GM23338 (cell line): ENCODE measurements at regions not wholly inside any gene's neighbourhood (a gene's known extent, or its start where the extent isn't known, plus 50 kb on each side); places are given as distances from the start of the nearest gene placed in this dataset.

Experiments
- ATAC-seq: fragments of 200-7000 bp; cut with Tn5 transposase; 3 replicates; pipeline ENCODE4 v1.9.1; 2020
- DNase-seq: peaks from one replicate; pipeline ENCODE4 v3.0.0-alpha.2; 2015; ENCODE audit warnings: low spot score
- H2AFZ ChIP-seq: fragments of 200-600 bp; sonication (generic); 2 replicates; pipeline ENCODE4 v1.8.0; 2016; ENCODE audit warnings: antibody characterized with exemption, mild to moderate bottlenecking, moderate library complexity
- H3F3A ChIP-seq: fragments of 200-600 bp; sonication (generic); replicated peaks from 2 replicates; pipeline ENCODE4 v1.8.0; 2017; ENCODE audit warnings: antibody characterized with exemption, mixed run types, low read depth
- H3K27ac ChIP-seq: fragments of 200-600 bp; sonication (generic); 2 replicates; pipeline ENCODE4 v1.6.1; 2016; ENCODE audit warnings: low read depth
- H3K27me3 ChIP-seq: fragments of 200-600 bp; sonication (generic); 2 replicates; pipeline ENCODE4 v1.8.0; 2016; ENCODE audit warnings: mild to moderate bottlenecking, mixed run types, moderate library complexity; ENCODE audit not compliant: insufficient read depth
- H3K36me3 ChIP-seq: fragments of 200-600 bp; sonication (generic); 2 replicates; pipeline ENCODE4 v1.8.0; 2016; ENCODE audit warnings: mild to moderate bottlenecking; ENCODE audit not compliant: insufficient read depth
- H3K4me1 ChIP-seq: fragments of 200-600 bp; sonication (generic); 2 replicates; pipeline ENCODE4 v1.8.0; 2016; ENCODE audit warnings: mild to moderate bottlenecking, moderate library complexity; ENCODE audit not compliant: insufficient read depth
- H3K4me2 ChIP-seq: fragments of 200-600 bp; sonication (generic); 2 replicates; pipeline ENCODE4 v1.7.1; 2017; ENCODE audit warnings: mixed run types
- H3K4me3 ChIP-seq: fragments of 200-600 bp; sonication (generic); 2 replicates; pipeline ENCODE4 v1.6.1; 2016; ENCODE audit warnings: mixed run types
- H3K79me2 ChIP-seq: fragments of 200-600 bp; sonication (generic); replicated peaks from 2 replicates; pipeline ENCODE4 v1.8.0; 2017; ENCODE audit warnings: mild to moderate bottlenecking; ENCODE audit not compliant: insufficient read depth
- H3K9me2 ChIP-seq: fragments of 200-600 bp; sonication (generic); 2 replicates; pipeline ENCODE4 v1.8.0; 2017; ENCODE audit not compliant: insufficient read depth
- H4K20me1 ChIP-seq: fragments of 200-600 bp; sonication (generic); replicated peaks from 2 replicates; pipeline ENCODE4 v1.8.0; 2017; ENCODE audit warnings: mild to moderate bottlenecking; ENCODE audit not compliant: insufficient read depth
- H3K27ac Mint-ChIP-seq: 2 replicates; pipeline ENCODE4 v1.8.0; 2020; ENCODE audit warnings: inconsistent platforms, mild to moderate bottlenecking, moderate library complexity, mixed read lengths
- H3K27me3 Mint-ChIP-seq: 3 replicates; pipeline ENCODE4 v1.8.0; 2022; ENCODE audit warnings: low read depth, mild to moderate bottlenecking, moderate library complexity, mixed read lengths, inconsistent platforms; ENCODE audit not compliant: insufficient read depth, poor library complexity
- H3K36me3 Mint-ChIP-seq: 3 replicates; pipeline ENCODE4 v1.8.0; 2021; ENCODE audit warnings: low read depth, mild to moderate bottlenecking, inconsistent platforms, moderate library complexity, mixed read lengths
- H3K4me1 Mint-ChIP-seq: 3 replicates; pipeline ENCODE4 v1.8.0; 2020; ENCODE audit warnings: mild to moderate bottlenecking, inconsistent platforms, mixed read lengths
- H3K4me3 Mint-ChIP-seq: 3 replicates; pipeline ENCODE4 v1.8.0; 2021; ENCODE audit warnings: moderate library complexity, mild to moderate bottlenecking, inconsistent platforms, mixed read lengths
- H3K9me3 Mint-ChIP-seq: 3 replicates; pipeline ENCODE4 v1.8.0; 2020; ENCODE audit warnings: moderate library complexity, mild to moderate bottlenecking, inconsistent platforms, mixed read lengths
- ETS1 ChIP-seq: IDR thresholded peaks from 2 replicates; pipeline ENCODE4 v1.6.1; 2016; ENCODE audit warnings: antibody characterized with exemption
- JUNB ChIP-seq: IDR thresholded peaks from one replicate; pipeline ENCODE4 v1.6.1; 2016; ENCODE audit warnings: antibody characterized with exemption; ENCODE audit not compliant: unreplicated experiment
- POLR2AphosphoS5 ChIP-seq: IDR thresholded peaks from 2 replicates; pipeline ENCODE4 v1.6.1; 2016; ENCODE audit warnings: antibody characterized with exemption, low read depth
- STAT1 ChIP-seq: IDR thresholded peaks from one replicate; pipeline ENCODE4 v1.6.1; 2016; ENCODE audit warnings: antibody characterized with exemption; ENCODE audit not compliant: unreplicated experiment
- ZNF462 ChIP-seq: fragments of 250-450 bp; sonication (Bioruptor Pico); IDR thresholded peaks from 2 replicates; pipeline ENCODE4 v1.5.0; 2020; ENCODE audit warnings: mild to moderate bottlenecking, moderate library complexity

GRCh38 chr5:67510204-67510603, 313.6 kb upstream of the CD180 start (continued):
- TF ChIP-seq ZNF462 (CRISPR knock-in tag): no peak

- ATAC-seq (no peak), DNase-seq (no peak)
- Mint-ChIP-seq H3K27ac (no peak overlapping the region), H3K4me3 (no peak overlapping the region), H3K4me1 (peaks cover 6% of the 10 kb centered on the region; the same call in 2 of the 3 replicates), H3K27me3 (no peaks in the 10 kb centered on the region), H3K36me3 (no peaks in the 10 kb centered on the region), H3K9me3 (no peaks in the 10 kb centered on the region)
- H3K9me2 ChIP-seq: no peaks in the 10 kb centered on the region
- H2AFZ ChIP-seq: no peak overlapping the region
- H3K4me1 ChIP-seq: 0 out of 2 replicates have a peak, but pooled peaks cover 5% of the 10 kb centered on the region
- no peak overlapping the region for H3K27ac ChIP-seq
- H3K4me3 ChIP-seq: no peak overlapping the region
- no peaks in the 10 kb centered on the region for H3K79me2 ChIP-seq
- H3F3A ChIP-seq: no peaks in the 10 kb centered on the region
- H3K4me2 ChIP-seq: no peak overlapping the region
- H4K20me1 ChIP-seq: no peaks in the 10 kb centered on the region
- no peaks in the 10 kb centered on the region for H3K36me3 ChIP-seq
- no peaks in the 10 kb centered on the region for H3K27me3 ChIP-seq
- TF ChIP-seq JUNB: no peak
- TF ChIP-seq STAT1: no peak
- TF ChIP-seq ZNF462 (CRISPR knock-in tag): no peak
- no peak for TF ChIP-seq POLR2AphosphoS5
- TF ChIP-seq ETS1: no peak
Observed at GRCh38 chr5:67509402-67510186, 313.0 kb upstream of the CD180 start.
